DMS153 treated with DMSO at 0.1 percent for 48 hours (cell line): ENCODE measurements at regions not wholly inside any gene's neighbourhood (a gene's known extent, or its start where the extent isn't known, plus 50 kb on each side); places are given as distances from the start of the nearest gene placed in this dataset.

Experiments used
- DNase-seq: peaks from one replicate; lab custom pipeline; 2025; ENCODE audit not compliant: unreplicated experiment; lab: John Stamatoyannopoulos, UW

DNA sequence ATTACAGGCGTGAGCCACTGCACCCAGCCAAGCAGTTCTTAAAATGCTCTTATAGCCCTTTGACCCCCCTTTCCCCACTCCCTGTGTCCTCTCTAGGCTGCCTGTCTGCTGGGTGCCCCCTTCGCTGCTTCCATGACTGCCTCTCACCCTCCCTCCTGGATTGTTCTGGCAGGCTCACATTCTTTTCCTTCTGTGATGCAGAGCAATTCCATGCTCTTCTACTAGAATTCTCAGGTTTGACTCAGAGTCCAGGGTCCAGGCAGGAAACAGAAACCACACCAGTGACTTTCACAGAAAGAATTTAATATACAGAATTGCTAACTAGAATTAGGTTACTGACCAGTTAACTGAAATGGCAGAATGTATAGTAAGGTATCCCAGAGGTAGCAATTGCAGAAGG is 244.8 kb downstream of the BAMBI start:
- no peak for DNase-seq

DNA sequence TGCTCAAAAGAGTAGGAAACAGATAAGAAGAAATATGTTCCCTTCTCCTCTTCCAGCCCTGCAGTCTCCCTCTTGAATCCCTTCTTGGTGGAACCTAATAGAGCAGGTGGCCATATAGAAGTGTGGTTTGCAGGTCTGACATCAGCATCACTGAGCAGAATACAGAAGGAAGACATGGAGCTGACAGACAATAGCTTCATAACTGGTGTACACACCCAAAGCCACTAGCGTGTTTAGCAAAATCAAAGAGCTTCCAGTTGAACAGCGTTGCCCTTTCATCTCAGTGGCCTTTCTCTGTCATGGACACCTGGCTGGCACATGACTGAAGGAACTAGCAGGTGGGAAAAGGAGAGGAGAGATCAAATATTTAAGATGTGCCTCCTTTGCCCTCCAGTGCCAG is 245.5 kb downstream of the BAMBI start:
- DNase-seq = no peak

DNA sequence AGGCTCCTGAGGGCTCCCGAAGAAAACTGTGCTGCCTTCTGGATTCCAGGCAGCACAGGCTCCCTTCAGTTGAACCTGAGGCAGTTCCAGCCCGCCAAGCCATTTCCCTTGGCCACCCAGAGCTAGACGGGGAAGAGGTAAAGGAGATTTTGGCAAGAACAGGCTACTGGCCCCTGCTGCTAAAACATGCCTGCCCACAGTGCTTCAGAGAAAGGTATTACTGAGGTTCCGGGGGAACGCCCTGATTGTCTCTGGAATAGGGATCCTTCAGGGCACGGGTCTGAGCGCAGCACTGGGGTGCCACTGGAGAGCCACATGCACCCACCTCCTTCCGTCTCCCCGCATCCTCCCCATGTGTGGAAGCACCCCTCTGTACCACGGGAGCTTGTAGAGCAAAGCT is 247.4 kb downstream of the BAMBI start:
- no peak for DNase-seq

DNA sequence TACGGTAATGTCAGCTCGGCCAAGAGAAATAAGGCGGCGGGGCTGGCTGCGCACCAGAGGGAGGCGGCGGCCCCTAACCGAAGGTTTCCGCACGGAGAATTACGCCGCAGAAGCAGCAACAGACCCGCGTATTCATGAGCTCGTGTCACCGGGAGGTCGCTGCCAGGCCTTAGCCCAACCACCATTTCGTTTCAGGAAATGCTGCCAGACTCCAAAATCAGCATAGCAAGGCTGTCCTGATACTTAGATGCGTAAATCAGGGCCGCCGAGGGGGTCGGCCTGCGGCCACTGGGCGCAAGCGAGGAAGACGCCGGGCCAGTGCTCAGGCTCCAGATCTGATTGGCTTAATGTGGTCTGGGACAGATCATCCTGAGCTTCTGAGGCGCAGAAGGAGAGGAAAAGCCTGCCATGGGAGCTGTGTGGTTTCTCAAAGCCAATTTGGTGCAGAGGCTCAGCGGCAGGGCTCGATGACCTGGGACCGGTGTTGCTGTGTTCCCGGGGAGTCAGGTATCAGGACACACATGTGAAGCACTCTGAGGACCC is 247.9 kb downstream of the BAMBI start:
- no peak for DNase-seq

DNA sequence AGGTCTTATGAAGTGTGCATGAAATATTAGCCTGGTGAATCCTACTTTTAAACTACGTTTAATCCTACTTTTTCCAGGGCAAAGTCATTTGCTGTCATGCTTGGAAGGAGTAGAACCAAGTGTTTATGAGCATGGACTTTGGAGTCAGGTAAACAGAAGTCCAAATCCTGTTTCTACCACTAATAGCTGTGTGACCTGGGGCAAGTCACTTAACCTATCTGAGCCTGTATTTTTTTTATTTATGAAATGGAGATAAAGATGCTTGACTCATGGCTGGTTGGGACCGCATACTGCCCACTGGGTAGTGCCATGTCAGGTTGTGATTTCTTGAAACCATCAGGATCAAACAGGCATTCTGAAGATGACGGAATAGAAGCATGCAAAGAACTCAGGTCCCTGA is 249.6 kb downstream of the BAMBI start:
- DNase-seq = no peak

DNA sequence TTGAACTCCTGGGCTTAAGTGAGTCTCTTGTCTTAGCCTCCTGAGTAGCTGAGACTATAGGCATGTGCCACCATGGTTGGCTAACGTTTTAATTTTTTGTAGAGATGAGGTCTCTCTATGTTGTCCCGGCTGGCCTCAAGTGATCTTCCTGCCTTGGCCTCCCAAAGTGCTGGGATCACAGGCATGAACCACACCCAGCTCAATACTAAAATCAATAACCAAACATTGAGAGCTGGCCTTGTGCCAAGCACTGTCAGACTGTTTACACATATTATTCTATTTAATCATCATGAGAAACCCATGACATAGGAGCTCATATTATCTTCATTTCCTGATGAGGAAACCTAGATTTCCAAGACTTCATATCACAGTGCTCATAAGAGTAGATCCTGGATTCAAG is 251.2 kb downstream of the BAMBI start:
- no peak for DNase-seq

DNA sequence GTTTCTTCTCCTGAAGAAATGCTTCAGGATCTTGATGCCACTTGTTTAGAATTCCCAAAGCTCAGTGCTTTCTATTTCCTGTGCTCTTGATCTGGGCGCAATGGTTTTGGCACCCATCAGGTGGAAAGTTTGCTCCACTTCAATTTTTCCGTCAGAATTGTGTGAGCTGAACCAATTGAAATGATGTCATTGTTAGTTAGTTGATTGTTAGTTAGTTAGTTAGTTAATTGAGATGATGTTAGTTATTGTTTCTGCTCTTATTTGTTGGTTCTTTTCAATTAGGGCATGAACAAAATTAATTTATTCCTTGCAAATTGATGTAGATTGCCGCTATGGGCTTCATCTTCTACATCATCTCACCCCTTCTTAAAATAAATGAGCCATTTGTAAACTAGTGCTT is 252.6 kb downstream of the BAMBI start:
- DNase-seq = no peak

- no peak for DNase-seq
These were observed 253.5 kb downstream of the BAMBI start for GRCh38 chr10:28930514-28931495.

GRCh38 chr10:28935061-28935460 is 257.7 kb downstream of the BAMBI start:
- DNase-seq = no peak

- DNase-seq = no peak
These were observed 260.6 kb downstream of the BAMBI start for GRCh38 chr10:28937959-28938358.

DNA sequence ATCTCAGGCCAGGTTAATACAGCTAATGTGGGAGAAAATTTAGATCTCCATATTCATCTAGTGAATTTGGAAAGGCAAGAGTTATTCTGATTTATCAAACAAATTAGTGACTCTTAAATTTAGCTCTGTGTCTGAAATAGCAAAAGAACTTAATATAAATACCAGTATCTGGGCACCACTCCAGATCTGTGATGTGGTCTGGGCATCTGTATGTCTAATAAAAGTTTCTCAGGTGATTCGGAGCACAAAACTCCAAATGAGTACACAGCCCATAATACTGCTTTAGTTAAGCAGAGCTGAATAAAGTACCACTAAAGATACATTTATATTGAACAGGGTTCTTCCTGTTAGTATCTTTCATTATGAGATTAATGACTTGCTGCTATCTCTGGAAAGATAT is 261.4 kb downstream of the BAMBI start:
- no peak for DNase-seq

DNA sequence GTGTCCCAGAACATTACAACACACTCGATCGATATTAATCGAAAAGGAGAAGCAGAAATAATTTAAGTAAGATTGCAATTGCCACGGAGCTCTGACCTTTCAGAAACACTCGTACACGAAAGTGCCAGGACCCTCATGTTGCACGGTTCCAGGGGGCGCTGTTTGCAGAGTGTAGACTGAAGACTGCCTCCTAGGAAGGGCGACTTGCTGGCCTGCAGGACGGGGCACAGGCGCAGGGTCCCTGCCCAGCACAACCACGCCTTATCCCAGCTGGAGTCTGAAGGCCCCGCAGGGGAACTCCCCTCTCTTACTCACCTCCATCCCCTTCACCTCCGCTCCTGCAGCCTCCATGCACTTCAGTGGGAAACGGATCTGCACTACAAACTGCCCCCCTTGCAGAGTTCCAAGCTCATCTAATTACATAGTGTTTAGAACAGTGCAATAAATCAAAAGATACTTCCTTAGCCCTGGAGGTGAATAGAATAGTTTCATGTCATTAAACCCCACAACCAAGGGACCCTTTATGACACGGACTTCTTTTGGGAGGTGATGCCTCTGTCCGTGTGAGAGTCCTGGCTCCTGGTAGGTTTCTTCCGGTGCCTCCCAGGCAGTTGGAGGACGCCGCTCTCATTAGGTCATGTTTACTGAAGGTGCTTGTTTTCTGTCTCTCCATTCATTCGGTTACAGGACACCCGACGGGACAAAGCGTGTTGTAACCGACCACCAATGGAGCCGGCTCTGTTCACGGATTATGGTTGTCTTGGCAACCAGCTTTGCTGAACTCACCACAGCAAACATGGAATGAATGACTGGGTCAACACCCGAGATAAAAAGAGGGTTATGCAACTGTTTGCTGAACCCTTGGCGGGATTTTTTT is 262.2 kb downstream of the BAMBI start:
- peak; percentile 78 for DNase-seq

DNA sequence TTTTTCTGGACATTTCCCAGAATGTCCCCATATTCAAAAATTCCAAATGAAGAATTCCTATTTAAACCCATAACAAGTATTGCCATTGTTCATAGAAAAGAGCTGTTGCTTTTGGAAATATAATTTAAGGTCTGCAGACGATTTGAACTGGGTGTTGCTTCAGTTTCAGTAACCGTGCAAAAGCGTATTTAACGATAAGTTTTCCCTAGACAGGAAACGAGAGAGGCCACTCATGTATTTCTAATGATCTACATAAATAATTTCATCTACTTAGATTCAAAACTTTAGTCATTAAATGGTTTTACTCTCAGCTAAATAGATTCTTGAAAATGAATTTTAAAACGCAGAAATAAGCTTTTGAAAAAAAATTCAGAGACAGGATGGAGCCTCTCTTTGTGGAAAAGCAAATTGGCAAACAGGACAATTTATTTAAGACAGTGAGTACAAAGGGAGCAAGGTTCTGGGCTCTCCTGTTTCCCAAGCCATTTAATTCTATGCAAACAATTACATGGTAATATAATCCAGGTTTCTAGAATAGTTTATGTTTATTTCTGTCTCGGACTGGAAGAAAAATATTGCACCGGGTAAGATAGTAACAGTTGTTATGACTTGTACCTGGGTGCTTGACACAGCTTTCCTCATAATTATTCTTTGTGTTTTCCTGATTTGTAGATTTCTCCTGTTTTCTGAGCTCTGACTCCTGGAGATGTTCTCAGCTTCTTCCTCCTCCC is 263.0 kb downstream of the BAMBI start:
- peak; percentile 78 for DNase-seq

GRCh38 chr10:28942012-28942411 is 264.7 kb downstream of the BAMBI start:
- DNase-seq = no peak

- no peak for DNase-seq
These were observed 268.6 kb downstream of the BAMBI start for GRCh38 chr10:28945959-28946358.

DNA sequence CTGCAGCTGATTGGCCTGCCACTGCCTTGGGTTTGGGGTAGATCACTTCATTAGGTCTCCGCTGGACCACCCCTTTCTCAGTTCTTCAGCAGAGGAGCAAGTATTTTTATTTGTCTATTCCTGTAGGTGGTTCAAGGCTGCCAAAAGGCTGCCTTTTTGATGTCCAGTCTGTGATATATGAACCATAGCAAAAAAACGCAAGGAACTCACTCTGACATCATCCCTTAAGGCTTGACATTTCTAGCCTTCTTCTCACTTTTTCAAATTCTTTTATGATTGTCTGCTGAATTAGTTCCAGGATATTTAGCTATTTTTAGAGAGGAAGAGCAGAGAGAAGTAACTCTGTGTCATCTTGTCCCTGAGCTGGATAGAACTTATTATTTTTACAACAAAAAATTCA is 269.2 kb downstream of the BAMBI start:
- no peak for DNase-seq

DNA sequence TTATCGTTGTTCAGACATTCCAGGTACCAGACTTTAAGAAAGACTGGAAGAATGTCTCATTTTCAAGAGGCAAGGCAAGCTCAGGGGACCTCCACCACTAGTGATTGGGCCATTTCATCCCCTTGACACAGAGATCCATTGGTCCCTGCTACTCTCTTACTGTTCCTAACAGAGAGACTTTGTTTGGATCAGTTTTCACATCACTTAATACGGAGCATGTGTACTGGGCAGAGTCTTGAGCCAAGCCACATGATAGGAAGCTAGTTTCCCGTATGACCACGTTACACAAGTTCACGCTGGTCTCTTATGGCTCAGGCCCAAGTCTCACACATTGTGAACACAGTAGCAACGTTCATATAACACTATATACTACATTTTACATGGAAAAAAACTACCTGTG is 269.9 kb downstream of the BAMBI start:
- DNase-seq = no peak

- DNase-seq = no peak
These were observed 270.7 kb downstream of the BAMBI start for GRCh38 chr10:28948046-28948445.

DNA sequence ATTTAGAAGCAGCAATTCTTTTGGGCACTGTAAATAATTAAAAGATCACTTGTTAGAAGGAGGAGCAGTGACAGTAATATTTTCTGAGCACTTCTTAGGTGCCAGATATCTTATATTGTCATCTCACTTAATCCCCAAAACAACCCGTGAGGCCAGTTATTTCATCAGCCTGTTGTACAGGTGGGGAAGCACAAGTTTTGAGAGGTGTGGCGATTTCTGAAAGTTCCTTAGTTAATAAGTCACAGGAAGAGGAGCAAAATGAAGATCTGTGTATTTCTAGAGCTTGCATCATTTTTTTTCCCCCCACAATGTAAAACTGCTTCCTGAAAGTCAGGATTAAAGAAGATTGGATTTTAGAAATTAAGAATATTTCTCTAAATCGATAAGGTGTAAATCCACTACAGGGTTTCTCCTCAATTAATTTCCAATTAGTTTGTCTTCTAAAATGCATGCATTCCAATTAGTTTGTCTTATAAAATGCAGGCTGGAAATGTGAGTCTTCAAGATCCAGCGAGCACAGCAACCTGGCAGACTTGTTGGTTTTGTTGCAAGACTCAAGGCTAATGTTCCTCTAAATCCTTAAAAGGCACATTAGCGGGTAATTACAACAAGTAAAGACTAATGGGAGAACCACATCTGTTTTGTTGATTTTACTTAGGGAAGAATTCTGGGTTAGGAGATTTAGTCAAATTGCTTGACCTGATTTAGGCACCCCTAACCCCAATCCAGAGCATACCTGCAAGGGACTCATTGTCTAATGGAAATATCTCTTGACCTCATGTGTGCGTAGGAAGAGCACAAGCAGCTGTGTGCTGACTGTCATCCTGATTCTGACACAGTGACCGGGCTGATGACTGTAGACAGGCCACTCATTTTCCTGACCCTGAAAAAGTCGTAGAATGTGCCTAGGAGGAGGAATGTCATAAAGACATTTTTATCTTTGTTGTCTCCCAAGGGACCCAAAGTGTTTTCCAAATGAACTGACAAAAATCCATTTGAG is 272.0 kb downstream of the BAMBI start:
- no peak for DNase-seq

DNA sequence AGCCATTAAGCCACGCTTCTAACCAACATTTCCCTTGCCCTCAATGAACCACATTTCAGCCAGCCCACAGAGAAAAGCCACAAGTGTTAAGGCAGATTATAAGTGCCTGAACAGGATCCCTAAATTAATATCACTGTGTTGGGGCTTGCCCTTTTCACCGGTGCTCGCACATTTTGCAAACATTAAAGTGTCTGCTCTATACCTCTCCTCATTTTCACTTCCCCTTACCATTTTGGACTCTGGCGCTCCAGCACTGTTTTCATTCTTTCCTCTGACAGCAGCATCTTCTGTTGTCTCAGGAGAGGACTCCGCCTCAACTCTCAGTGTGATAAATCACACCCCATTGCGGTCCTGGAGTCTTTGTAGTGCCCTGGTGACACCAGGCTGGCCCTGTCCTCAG is 274.2 kb downstream of the BAMBI start:
- DNase-seq = no peak
